AG09309 (cell line): ENCODE measurements at regions not wholly inside any gene's neighbourhood (a gene's known extent, or its start where the extent isn't known, plus 50 kb on each side); places are given as distances from the start of the nearest gene placed in this dataset.

Experiments used
- DNase-seq: peaks from one replicate; pipeline ENCODE4 v3.0.0-alpha.2; 2010; ENCODE audit warnings: low read depth
- H3K4me3 ChIP-seq: 2 replicates; pipeline ENCODE4 v1.5.1; 2011; ENCODE audit warnings: mild to moderate bottlenecking, low read depth, low read length, moderate library complexity; ENCODE audit not compliant: control insufficient read depth
- TF ChIP-seq, protein P1 (sequence below): IDR thresholded peaks from 2 replicates; pipeline ENCODE4 v1.5.1; 2011; ENCODE audit warnings: mild to moderate bottlenecking, low read depth, low read length, inconsistent platforms; ENCODE audit not compliant: insufficient read depth, control insufficient read depth; ENCODE audit errors: missing control alignments

GRCh38 chr6:62683063-62683462 lies 397.0 kb upstream of the KHDRBS2 start:
- TF ChIP-seq, protein P1, sequence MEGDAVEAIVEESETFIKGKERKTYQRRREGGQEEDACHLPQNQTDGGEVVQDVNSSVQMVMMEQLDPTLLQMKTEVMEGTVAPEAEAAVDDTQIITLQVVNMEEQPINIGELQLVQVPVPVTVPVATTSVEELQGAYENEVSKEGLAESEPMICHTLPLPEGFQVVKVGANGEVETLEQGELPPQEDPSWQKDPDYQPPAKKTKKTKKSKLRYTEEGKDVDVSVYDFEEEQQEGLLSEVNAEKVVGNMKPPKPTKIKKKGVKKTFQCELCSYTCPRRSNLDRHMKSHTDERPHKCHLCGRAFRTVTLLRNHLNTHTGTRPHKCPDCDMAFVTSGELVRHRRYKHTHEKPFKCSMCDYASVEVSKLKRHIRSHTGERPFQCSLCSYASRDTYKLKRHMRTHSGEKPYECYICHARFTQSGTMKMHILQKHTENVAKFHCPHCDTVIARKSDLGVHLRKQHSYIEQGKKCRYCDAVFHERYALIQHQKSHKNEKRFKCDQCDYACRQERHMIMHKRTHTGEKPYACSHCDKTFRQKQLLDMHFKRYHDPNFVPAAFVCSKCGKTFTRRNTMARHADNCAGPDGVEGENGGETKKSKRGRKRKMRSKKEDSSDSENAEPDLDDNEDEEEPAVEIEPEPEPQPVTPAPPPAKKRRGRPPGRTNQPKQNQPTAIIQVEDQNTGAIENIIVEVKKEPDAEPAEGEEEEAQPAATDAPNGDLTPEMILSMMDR: no peak
- no peak for DNase-seq
- H3K4me3 ChIP-seq: no peak overlapping the region

GRCh38 chr6:62681108-62681507 lies 395.1 kb upstream of the KHDRBS2 start:
- H3K4me3 ChIP-seq: no peak overlapping the region
- TF ChIP-seq, protein P1: no peak
- no peak for DNase-seq

GRCh38 chr6:62672989-62673388 lies 387.0 kb upstream of the KHDRBS2 start:
- no peak for DNase-seq
- H3K4me3 ChIP-seq: no peak overlapping the region
- TF ChIP-seq, protein P1: no peak

GRCh38 chr6:62670490-62671223 lies 384.6 kb upstream of the KHDRBS2 start:
- no peak for DNase-seq
- no peak overlapping the region for H3K4me3 ChIP-seq
- TF ChIP-seq, protein P1: no peak

- DNase-seq: no peak
- no peak overlapping the region for H3K4me3 ChIP-seq
- TF ChIP-seq, protein P1: no peak
Measured at GRCh38 chr6:62669831-62670230, 383.8 kb upstream of the KHDRBS2 start.

DNA sequence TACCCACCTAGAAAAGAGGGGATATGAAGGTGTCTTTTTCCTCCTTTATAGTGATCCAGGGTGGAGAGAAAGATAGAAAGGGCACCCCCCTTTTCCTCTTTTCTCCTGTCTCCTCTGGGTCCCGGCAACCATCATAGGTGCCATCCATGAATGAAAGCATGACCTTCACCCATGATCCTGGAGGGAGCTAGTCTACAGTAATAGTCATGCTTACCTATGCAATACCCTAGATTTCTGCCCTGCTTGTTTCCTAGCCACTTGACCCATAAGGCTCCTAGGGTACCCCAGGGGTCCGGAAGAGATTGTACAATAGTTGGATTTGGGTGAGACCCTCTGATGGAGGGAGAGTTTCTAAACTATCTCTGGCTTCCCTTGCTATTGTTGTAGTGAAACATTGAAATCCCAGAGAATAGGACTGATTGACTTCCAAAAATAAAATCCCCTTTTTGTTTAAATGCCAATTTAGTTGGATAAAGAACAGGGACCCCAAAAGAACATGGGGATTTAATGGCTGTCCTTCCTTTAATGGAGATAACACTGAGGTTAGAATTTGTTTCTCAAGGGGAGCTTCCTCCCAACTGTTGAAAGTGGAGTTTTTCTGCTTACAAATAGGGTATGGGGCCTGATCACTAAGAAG lies 366.8 kb upstream of the KHDRBS2 start:
- TF ChIP-seq, protein P1: no peak
- DNase-seq: no peak
- no peak overlapping the region for H3K4me3 ChIP-seq
